Right lobe of liver (tissue), 6 donors: ENCODE measurements at regions not wholly inside any gene's neighbourhood (a gene's known extent, or its start where the extent isn't known, plus 50 kb on each side); places are given as distances from the start of the nearest gene placed in this dataset.

Experiments used
- ATAC-seq, 4 donors: fragments of 200-7000 bp; cut with Tn5 transposase; one replicate each; pipeline ENCODE4 v1.9.1; 2020; ENCODE audit warnings: mild to moderate bottlenecking in 4 of 4, moderate library complexity in 4 of 4
- DNase-seq, 3 donors: peaks; one replicate each; pipeline ENCODE4 v3.0.0-alpha.2; 2020
- H3K27ac ChIP-seq, 3 donors: fragments of 200-600 bp; one replicate each; pipeline ENCODE4 v1.8.0; 2022
- H3K27me3 ChIP-seq, 2 donors: fragments of 200-600 bp; one replicate each; pipeline ENCODE4 v1.8.0; 2022
- H3K36me3 ChIP-seq, 4 donors: fragments of 200-600 bp; sonication (generic) in 1 of 4; one replicate each; pipeline versions ENCODE4 v1.5.1 to v1.8.0; 2017 to 2022; ENCODE audit warnings: control low read depth in 1 of 4
- H3K4me1 ChIP-seq, 4 donors: fragments of 200-600 bp; sonication (generic) in 1 of 4; one replicate each; pipeline versions ENCODE4 v1.5.1 to v1.8.0; 2017 to 2022; ENCODE audit warnings: control low read depth in 1 of 4
- H3K4me3 ChIP-seq, 3 donors: fragments of 200-600 bp; one replicate each; pipeline ENCODE4 v1.8.0; 2022
- H3K9me3 ChIP-seq, 4 donors: fragments of 200-600 bp; sonication (generic) in 1 of 4; one replicate each; pipeline versions ENCODE4 v1.5.1 to v1.8.0; 2017 to 2022; ENCODE audit warnings: control low read depth in 1 of 4
- CTCF ChIP-seq, 4 donors: fragments of 200-600 bp in 3 of 4; fragments of 450-650 bp in 1 of 4; IDR thresholded peaks; one replicate each; pipeline versions ENCODE4 v1.5.1 to v1.8.0; 2016 to 2022; ENCODE audit warnings: antibody characterized with exemption in 4 of 4, mild to moderate bottlenecking in 2 of 4
- POLR2A ChIP-seq: fragments of 450-650 bp; IDR thresholded peaks from one replicate; pipeline ENCODE4 v1.6.1; 2017; ENCODE audit warnings: antibody characterized with exemption, mild to moderate bottlenecking
- WGBS: methylation state at CpG from one replicate; pipeline ENCODE4 v1.1.6; 2018; ENCODE audit warnings: low coverage, low lambda C conversion rate; ENCODE audit not compliant: insufficient coverage; ENCODE audit errors: missing lambda C conversion rate; 5-methylcytosine and 5-hydroxymethylcytosine counted together
- intact Hi-C, 2 donors: fragments of 100-400 bp; cut with DNase I; formaldehyde crosslinking; loops; one replicate each; pipeline versions ENCODE4 v1.11.2 to v1.14.1; 2022
- donor health status: DM: no; HTN: yes; CAD: no.
- donor health status: DM: no; HTN: no; CAD: no.
- donor health status: DM: no; HTN: no; CAD: no.
- donor health status: DM: no; HTN: yes; CAD: no.
- donor health status: DM: no; HTN: yes; CAD: no.

- intact Hi-C loops, result no loop called here
- 62% methylated on average over 2 of the region's 2 CpGs for WGBS
- no peak for DNase-seq
- H3K4me1 ChIP-seq, result no peaks in the 10 kb centered on the region
- no peak overlapping the region for H3K4me3 ChIP-seq
- no peaks in the 10 kb centered on the region for H3K36me3 ChIP-seq
- TF ChIP-seq POLR2A, result no peak
- TF ChIP-seq CTCF (IDR thresholded peaks at IDR 0.05), result no peak
- no peak overlapping the region for H3K27ac ChIP-seq
- no peaks in the 10 kb centered on the region for H3K9me3 ChIP-seq
- no peak for ATAC-seq
- no peaks in the 10 kb centered on the region for H3K27me3 ChIP-seq
Observed at GRCh38 chr7:46532571-46532970, 611.5 kb upstream of the IGFBP3 start.

GRCh38 chr7:46530081-46530750 is 609.1 kb upstream of the IGFBP3 start:
- 76% methylated on average over 4 of the region's 4 CpGs for WGBS
- intact Hi-C loops, result no loop called here
- H3K4me1 ChIP-seq, result no peaks in the 10 kb centered on the region
- no peaks in the 10 kb centered on the region for H3K27me3 ChIP-seq
- no peaks in the 10 kb centered on the region for H3K9me3 ChIP-seq
- no peak overlapping the region for H3K4me3 ChIP-seq
- TF ChIP-seq POLR2A, result no peak
- no peak for TF ChIP-seq CTCF (IDR thresholded peaks at IDR 0.05)
- H3K27ac ChIP-seq, result no peak overlapping the region
- ATAC-seq, result no peak
- H3K36me3 ChIP-seq, result no peaks in the 10 kb centered on the region
- no peak for DNase-seq

- H3K27ac ChIP-seq, result no peak overlapping the region
- H3K27me3 ChIP-seq, result no peaks in the 10 kb centered on the region
- no peaks in the 10 kb centered on the region for H3K9me3 ChIP-seq
- no peaks in the 10 kb centered on the region for H3K36me3 ChIP-seq
- H3K4me3 ChIP-seq, result no peak overlapping the region
- peaks cover 0 to 9% (median 0%) of the 10 kb centered on the region in 4 donors for H3K4me1 ChIP-seq
- intact Hi-C loops, result no loop called here
- ATAC-seq (no peak), DNase-seq (no peak)
- TF ChIP-seq POLR2A (no peak), CTCF (IDR thresholded peaks at IDR 0.05) (no peak)
Observed at GRCh38 chr7:46527360-46527759, 606.3 kb upstream of the IGFBP3 start.

GRCh38 chr7:46525876-46526275 is 604.8 kb upstream of the IGFBP3 start:
- intact Hi-C loops, result no loop called here
- peak in 2 of 3 donors; percentile 53 to 62 for DNase-seq
- no peak for TF ChIP-seq CTCF (IDR thresholded peaks at IDR 0.05)
- no peak for TF ChIP-seq POLR2A

GRCh38 chr7:46524350-46524749 is 603.3 kb upstream of the IGFBP3 start:
- H3K4me3 ChIP-seq, result no peak overlapping the region
- intact Hi-C loops, result no loop called here
- no peaks in the 10 kb centered on the region for H3K9me3 ChIP-seq
- no peak overlapping the region for H3K27ac ChIP-seq
- no peaks in the 10 kb centered on the region for H3K27me3 ChIP-seq
- no peaks in the 10 kb centered on the region for H3K36me3 ChIP-seq
- H3K4me1 ChIP-seq, result peaks cover 0 to 9% (median 0%) of the 10 kb centered on the region in 4 donors
- ATAC-seq, result peak in 3 of 4 donors; percentile 62 to 77 (median 76)
- TF ChIP-seq POLR2A, result no peak
- TF ChIP-seq CTCF (IDR thresholded peaks at IDR 0.05), result no peak
- DNase-seq, result no peak

More at GRCh38 chr7:46525876-46526275, 604.8 kb upstream of the IGFBP3 start:
- peak; percentile 38 to 91 (median 74) for ATAC-seq
- Histone ChIP-seq H3K9me3 (no peaks in the 10 kb centered on the region), H3K4me3 (no peak overlapping the region), H3K36me3 (no peaks in the 10 kb centered on the region), H3K27ac (no peak overlapping the region), H3K4me1 (peaks cover 0 to 9% (median 0%) of the 10 kb centered on the region in 4 donors), H3K27me3 (no peaks in the 10 kb centered on the region)
- WGBS, result 13% methylated on average over 5 of the region's 5 CpGs
